Keratinocyte (primary cell): ENCODE measurements at regions not wholly inside any gene's neighbourhood (a gene's known extent, or its start where the extent isn't known, plus 50 kb on each side); places are given as distances from the start of the nearest gene placed in this dataset.

Source experiments
- DNase-seq: peaks from one replicate; pipeline ENCODE4 v3.0.0-alpha.2; 2011; ENCODE audit warnings: low read depth, missing footprints, low spot score
- FAIRE-seq: peaks from 2 replicates; lab custom pipeline; 2011; peaks lifted over from hg19 to GRCh38; lab: Jason Lieb, UNC
- H2AFZ ChIP-seq: 2 replicates; pipeline ENCODE4 v1.6.0; 2012; ENCODE audit warnings: low read length, control low read depth, inconsistent platforms; ENCODE audit not compliant: control insufficient read depth
- H3K27ac ChIP-seq: 2 replicates; pipeline ENCODE4 v1.5.1; 2011; ENCODE audit warnings: low read length; ENCODE audit not compliant: control insufficient read depth, insufficient read depth
- H3K27me3 ChIP-seq: 3 replicates; pipeline ENCODE4 v1.6.0; 2011; ENCODE audit warnings: low read length; ENCODE audit not compliant: control insufficient read depth, insufficient read depth; ENCODE audit errors: extremely low read depth
- H3K36me3 ChIP-seq, 2 experiments: 2 replicates in 1 of 2; 3 replicates in 1 of 2; pipeline ENCODE4 v1.5.1; 2011; ENCODE audit warnings: low read length in 2 of 2, mild to moderate bottlenecking in 1 of 2; ENCODE audit not compliant: control insufficient read depth in 2 of 2, insufficient read depth in 2 of 2; ENCODE audit errors: extremely low read depth in 1 of 2
- H3K4me1 ChIP-seq: 3 replicates; pipeline ENCODE4 v1.5.1; 2011; ENCODE audit warnings: low read length; ENCODE audit not compliant: control insufficient read depth, insufficient read depth; ENCODE audit errors: extremely low read depth
- H3K4me2 ChIP-seq: 3 replicates; pipeline ENCODE4 v1.6.0; 2011; ENCODE audit warnings: low read depth, low read length; ENCODE audit not compliant: control insufficient read depth, insufficient read depth; ENCODE audit errors: extremely low read depth
- H3K4me3 ChIP-seq, 3 experiments: fragments of 200-600 bp in 1 of 3; sonication (generic) in 1 of 3; 2 replicates in 2 of 3; 3 replicates in 1 of 3; pipeline ENCODE4 v1.5.1; 2011 to 2016; ENCODE audit warnings: low read length in 3 of 3, mild to moderate bottlenecking in 3 of 3, control low read depth in 2 of 3, inconsistent platforms in 1 of 3, low read depth in 1 of 3, mixed read lengths in 1 of 3, mixed run types in 1 of 3, moderate library complexity in 1 of 3; ENCODE audit not compliant: control insufficient read depth in 2 of 3, insufficient read depth in 2 of 3; ENCODE audit errors: extremely low read depth in 1 of 3
- H3K79me2 ChIP-seq: 2 replicates; pipeline ENCODE4 v1.6.0; 2012; ENCODE audit warnings: low read length; ENCODE audit not compliant: control insufficient read depth, insufficient read depth
- H3K9ac ChIP-seq: 3 replicates; pipeline ENCODE4 v1.6.0; 2011; ENCODE audit warnings: low read length; ENCODE audit not compliant: control insufficient read depth, insufficient read depth; ENCODE audit errors: extremely low read depth
- H3K9me1 ChIP-seq: 3 replicates; pipeline ENCODE4 v1.6.0; 2011; ENCODE audit warnings: low read length; ENCODE audit not compliant: control insufficient read depth, insufficient read depth; ENCODE audit errors: extremely low read depth
- H3K9me3 ChIP-seq: 2 replicates; pipeline ENCODE4 v1.5.1; 2012; ENCODE audit warnings: low read depth, low read length; ENCODE audit not compliant: control insufficient read depth
- H4K20me1 ChIP-seq: 3 replicates; pipeline ENCODE4 v1.6.0; 2011; ENCODE audit warnings: low read length; ENCODE audit not compliant: control insufficient read depth, insufficient read depth; ENCODE audit errors: extremely low read depth
- CTCF ChIP-seq, 3 experiments: IDR thresholded peaks in 1 of 3; conservative IDR thresholded peaks in 1 of 3; optimal IDR thresholded peaks in 1 of 3; 2 replicates in 2 of 3; 3 replicates in 1 of 3; pipeline versions ENCODE3 to v1.5.1; 2011; ENCODE audit warnings: low read length in 3 of 3, mild to moderate bottlenecking in 3 of 3, moderate library complexity in 2 of 3, control low read depth in 1 of 3, inconsistent platforms in 1 of 3; ENCODE audit not compliant: insufficient read depth in 2 of 3; ENCODE audit errors: extremely low read depth in 1 of 3
- EZH2 ChIP-seq: IDR thresholded peaks from one replicate; pipeline ENCODE4 v1.6.1; 2012; ENCODE audit warnings: inconsistent platforms, mild to moderate bottlenecking, low read length, moderate library complexity
- dilution Hi-C: fragments of 300-500 bp; cut with MboI; formaldehyde crosslinking; loops from one replicate; pipeline ENCODE4 v1.7.0; 2020; ENCODE audit warnings: low sequenced_read_pairs; ENCODE audit not compliant: extremely low pct_ligation_motif_present

GRCh38 chr20:57053793-57054552 lies 212.5 kb downstream of the BMP7 start:
- H3K36me3 ChIP-seq: no peaks in the 10 kb centered on the region
- DNase-seq (no peak), FAIRE-seq (no peak)
- dilution Hi-C loops: no loop called here
- peak overlapping the region; percentile 64 for H3K4me2 ChIP-seq
- H3K27me3 ChIP-seq: no peaks in the 10 kb centered on the region
- no peaks in the 10 kb centered on the region for H3K9me1 ChIP-seq
- H3K4me1 ChIP-seq: peaks cover 19% of the 10 kb centered on the region
- peak overlapping the region; percentile 55 for H3K9ac ChIP-seq
- H3K27ac ChIP-seq: peak overlapping the region; percentile 53
- no peaks in the 10 kb centered on the region for H3K9me3 ChIP-seq
- H2AFZ ChIP-seq: peak overlapping the region; percentile 78
- no peaks in the 10 kb centered on the region for H4K20me1 ChIP-seq
- no peaks in the 10 kb centered on the region for H3K79me2 ChIP-seq
- H3K4me3 ChIP-seq: peak overlapping the region in 1 of 3 experiments; percentile 25
- TF ChIP-seq CTCF (optimal IDR thresholded peaks at IDR 0.05 in 1 of 3, IDR thresholded peaks at IDR 0.05 in 1 of 3, conservative IDR thresholded peaks at IDR 0.05 in 1 of 3; ENCODE audit: extremely low read depth in 1 of 3, insufficient read depth in 2 of 3, low read length in 3 of 3): no peak
- no peak for TF ChIP-seq EZH2

- FAIRE-seq: no peak
- TF ChIP-seq CTCF (optimal IDR thresholded peaks at IDR 0.05 in 1 of 3, IDR thresholded peaks at IDR 0.05 in 1 of 3, conservative IDR thresholded peaks at IDR 0.05 in 1 of 3; ENCODE audit: extremely low read depth in 1 of 3, insufficient read depth in 2 of 3, low read length in 3 of 3) (no peak), EZH2 (no peak)
- Histone ChIP-seq H3K9me1 (no peaks in the 10 kb centered on the region), H3K27me3 (no peaks in the 10 kb centered on the region), H3K4me3 (no peak overlapping the region), H3K27ac (no peak overlapping the region), H3K4me2 (no peak overlapping the region), H3K79me2 (no peaks in the 10 kb centered on the region), H2AFZ (no peak overlapping the region), H3K36me3 (no peaks in the 10 kb centered on the region), H3K4me1 (peaks cover 24% of the 10 kb centered on the region), H4K20me1 (no peaks in the 10 kb centered on the region), H3K9ac (no peak overlapping the region), H3K9me3 (no peaks in the 10 kb centered on the region)
- no peak for DNase-seq
- dilution Hi-C loops: no loop called here
Measured at GRCh38 chr20:57055345-57055744, 211.1 kb downstream of the BMP7 start.
